Endothelial cell of umbilical vein (primary cell): ENCODE measurements at regions not wholly inside any gene's neighbourhood (a gene's known extent, or its start where the extent isn't known, plus 50 kb on each side); places are given as distances from the start of the nearest gene placed in this dataset.
"Not testable (repeated sequence)": the region's sequence is repeated elsewhere in the genome, so short reads cannot be mapped to it uniquely, and the experiment has no call there.

ENCODE experiments used
- BruUV-seq: library from RNA; stranded (reverse); fragments of 400-500 nt; replicated peaks from 2 replicates; lab custom pipeline; 2021; lab: Mats Ljungman, UMichigan
- CTCF ChIA-PET: fragments of 300-600, 350-600 bp; sonication (Branson Sonifier 250); formaldehyde crosslinking; loops from one replicate; lab custom pipeline; 2021; ENCODE audit warnings: antibody characterized with exemption, inconsistent platforms; lab: Charles Lee
- POLR2A ChIA-PET: fragments of 300-600, 350-600 bp; sonication (Branson Sonifier 250); formaldehyde crosslinking; loops from one replicate; lab custom pipeline; 2021; ENCODE audit warnings: antibody characterized with exemption, inconsistent platforms; lab: Charles Lee
- DNase-seq: peaks from one replicate; pipeline ENCODE4 v3.0.0-alpha.2; 2011; ENCODE audit warnings: low read depth, low spot score
- FAIRE-seq: peaks from 2 replicates; lab custom pipeline; 2011; peaks lifted over from hg19 to GRCh38; lab: Jason Lieb, UNC
- H2AFZ ChIP-seq: 2 replicates; pipeline ENCODE4 v1.6.0; 2012; ENCODE audit warnings: low read depth, low read length, control low read depth, inconsistent platforms
- H3K27ac ChIP-seq: 2 replicates; pipeline ENCODE4 v1.5.1; 2011; ENCODE audit warnings: low read depth, mild to moderate bottlenecking, control low read depth, low read length, moderate library complexity; ENCODE audit not compliant: insufficient read depth
- H3K27me3 ChIP-seq, 2 experiments: 2 replicates each; pipeline versions ENCODE4 v1.6.0 to v1.6.1; 2011; ENCODE audit warnings: low read length in 2 of 2, mixed read lengths in 1 of 2; ENCODE audit not compliant: control insufficient read depth in 2 of 2, insufficient read depth in 2 of 2
- H3K36me3 ChIP-seq, 2 experiments: 2 replicates in 1 of 2; 3 replicates in 1 of 2; pipeline ENCODE4 v1.5.1; 2011; ENCODE audit warnings: low read length in 2 of 2, mild to moderate bottlenecking in 1 of 2, moderate library complexity in 1 of 2; ENCODE audit not compliant: control insufficient read depth in 2 of 2, insufficient read depth in 2 of 2; ENCODE audit errors: extremely low read depth in 1 of 2
- H3K4me1 ChIP-seq: 3 replicates; pipeline ENCODE4 v1.5.1; 2011; ENCODE audit warnings: mild to moderate bottlenecking, low read length; ENCODE audit not compliant: control insufficient read depth, insufficient read depth; ENCODE audit errors: extremely low read depth
- H3K4me2 ChIP-seq: 2 replicates; pipeline ENCODE4 v1.6.1; 2011; ENCODE audit warnings: low read length, control low read depth, mixed read lengths; ENCODE audit not compliant: insufficient read depth
- H3K4me3 ChIP-seq, 3 experiments: fragments of 200-600 bp in 1 of 3; sonication (generic), shearing (Covaris generic) in 1 of 3; replicated peaks in 1 of 3; 2 replicates each; pipeline ENCODE4 v1.5.1; 2011 to 2016; ENCODE audit warnings: control low read depth in 3 of 3, low read length in 3 of 3, mild to moderate bottlenecking in 2 of 3, inconsistent platforms in 1 of 3, low read depth in 1 of 3, moderate library complexity in 1 of 3; ENCODE audit not compliant: insufficient read depth in 1 of 3
- H3K79me2 ChIP-seq: 2 replicates; pipeline ENCODE4 v1.6.0; 2012; ENCODE audit warnings: low read length, inconsistent platforms; ENCODE audit not compliant: control insufficient read depth, insufficient read depth
- H3K9ac ChIP-seq: replicated peaks from 2 replicates; pipeline ENCODE3; 2011; ENCODE audit warnings: low read length, control low read depth; ENCODE audit not compliant: insufficient read depth; ENCODE audit errors: extremely low read depth
- H3K9me1 ChIP-seq: replicated peaks from 3 replicates; pipeline ENCODE4 v1.6.0; 2011; ENCODE audit warnings: mild to moderate bottlenecking, low read length; ENCODE audit not compliant: control insufficient read depth, insufficient read depth; ENCODE audit errors: extremely low read depth
- H3K9me3 ChIP-seq: replicated peaks from 2 replicates; pipeline ENCODE4 v1.5.1; 2012; ENCODE audit warnings: low read length, inconsistent platforms; ENCODE audit not compliant: control insufficient read depth, insufficient read depth
- H4K20me1 ChIP-seq: replicated peaks from 2 replicates; pipeline ENCODE3; 2011; ENCODE audit warnings: mild to moderate bottlenecking, low read length; ENCODE audit not compliant: control insufficient read depth, insufficient read depth; ENCODE audit errors: extremely low read depth
- EZH2 ChIP-seq: IDR thresholded peaks from 2 replicates; pipeline ENCODE4 v1.6.1; 2012; ENCODE audit warnings: borderline replicate concordance, low read depth, mild to moderate bottlenecking, moderate library complexity, low read length, inconsistent platforms; ENCODE audit not compliant: severe bottlenecking
- FOS ChIP-seq: IDR thresholded peaks from 2 replicates; pipeline ENCODE4 v1.6.1; 2011; ENCODE audit warnings: mild to moderate bottlenecking, low read length, moderate library complexity, borderline replicate concordance; ENCODE audit not compliant: insufficient read depth
- GATA2 ChIP-seq: IDR thresholded peaks from 2 replicates; pipeline ENCODE4 v1.7.0; 2011; ENCODE audit warnings: low read depth, mild to moderate bottlenecking, moderate library complexity, mixed read lengths, low read length; ENCODE audit not compliant: insufficient read length, insufficient read depth
- MAX ChIP-seq: IDR thresholded peaks from 2 replicates; pipeline ENCODE4 v1.6.1; 2011; ENCODE audit not compliant: insufficient read depth, insufficient read length
- MYC ChIP-seq: IDR thresholded peaks from one replicate; pipeline ENCODE4 v1.6.1; 2011; ENCODE audit warnings: mild to moderate bottlenecking, low read depth, low read length
- POLR2A ChIP-seq: IDR thresholded peaks from 2 replicates; pipeline ENCODE4 v1.6.1; 2012; ENCODE audit warnings: low read depth, mild to moderate bottlenecking, control low read depth, low read length
- POLR2AphosphoS5 ChIP-seq: IDR thresholded peaks from 2 replicates; pipeline ENCODE4 v1.6.1; 2012; ENCODE audit warnings: low read depth, mild to moderate bottlenecking, control low read depth, low read length, moderate library complexity; ENCODE audit not compliant: insufficient read depth
- dilution Hi-C: fragments of 300-500 bp; cut with MboI; formaldehyde crosslinking; loops from one replicate; pipeline ENCODE4 v1.15.0; 2019; ENCODE audit warnings: low sequenced_read_pairs; ENCODE audit not compliant: extremely low pct_ligation_motif_present
- intact Hi-C: fragments of 100-400 bp; cut with micrococcal nuclease; formaldehyde crosslinking; loops from one replicate; pipeline ENCODE4 v1.10.0; 2022
- TF ChIP-seq, protein P1 (sequence below), 2 donors: IDR thresholded peaks; 1 replicate in 1 of 2; 2 replicates in 1 of 2; pipeline ENCODE4 v1.5.1; 2011; ENCODE audit warnings: low read length in 2 of 2, mild to moderate bottlenecking in 2 of 2, moderate library complexity in 2 of 2, control low read depth in 1 of 2, inconsistent platforms in 1 of 2, low read depth in 1 of 2; ENCODE audit not compliant: insufficient read depth in 1 of 2; ENCODE audit errors: extremely low read depth in 1 of 2

DNA sequence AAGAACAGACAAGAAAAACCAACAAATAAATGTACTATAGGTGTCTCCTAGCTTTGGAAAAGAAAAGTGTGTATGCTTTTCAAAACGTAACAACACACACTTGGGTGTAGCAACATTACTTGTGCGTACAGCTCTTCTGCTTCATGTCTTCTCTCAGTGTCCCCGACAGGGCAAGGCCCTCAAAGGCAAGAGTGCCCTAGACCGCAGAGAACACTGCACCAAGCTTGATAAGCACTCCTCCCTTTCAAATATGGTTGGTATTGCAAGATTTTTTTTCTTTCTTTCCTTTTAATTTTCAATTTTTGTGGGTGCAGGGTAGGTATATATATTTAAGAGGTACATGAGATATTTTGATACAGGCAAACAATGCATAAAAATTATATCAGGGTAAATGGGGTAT, 106.8 kb downstream of the EIF4E start:
- intact Hi-C loops: no loop called here
- Histone ChIP-seq H3K27ac (no peak overlapping the region), H3K9me3 (no peaks in the 10 kb centered on the region), H4K20me1 (no peaks in the 10 kb centered on the region), H3K9ac (no peak overlapping the region), H3K27me3 (no peaks in the 10 kb centered on the region), H3K4me1 (peaks cover 2% of the 10 kb centered on the region), H3K36me3 (no peaks in the 10 kb centered on the region), H3K4me3 (no peak overlapping the region), H2AFZ (no peak overlapping the region), H3K4me2 (no peak overlapping the region), H3K9me1 (no peaks in the 10 kb centered on the region), H3K79me2 (no peaks in the 10 kb centered on the region)
- dilution Hi-C loops: no loop called here
- TF ChIP-seq FOS (no peak), GATA2 (no peak), POLR2AphosphoS5 (no peak), MAX (no peak), EZH2 (no peak), MYC (no peak), POLR2A (no peak)
- TF ChIP-seq, protein P1, sequence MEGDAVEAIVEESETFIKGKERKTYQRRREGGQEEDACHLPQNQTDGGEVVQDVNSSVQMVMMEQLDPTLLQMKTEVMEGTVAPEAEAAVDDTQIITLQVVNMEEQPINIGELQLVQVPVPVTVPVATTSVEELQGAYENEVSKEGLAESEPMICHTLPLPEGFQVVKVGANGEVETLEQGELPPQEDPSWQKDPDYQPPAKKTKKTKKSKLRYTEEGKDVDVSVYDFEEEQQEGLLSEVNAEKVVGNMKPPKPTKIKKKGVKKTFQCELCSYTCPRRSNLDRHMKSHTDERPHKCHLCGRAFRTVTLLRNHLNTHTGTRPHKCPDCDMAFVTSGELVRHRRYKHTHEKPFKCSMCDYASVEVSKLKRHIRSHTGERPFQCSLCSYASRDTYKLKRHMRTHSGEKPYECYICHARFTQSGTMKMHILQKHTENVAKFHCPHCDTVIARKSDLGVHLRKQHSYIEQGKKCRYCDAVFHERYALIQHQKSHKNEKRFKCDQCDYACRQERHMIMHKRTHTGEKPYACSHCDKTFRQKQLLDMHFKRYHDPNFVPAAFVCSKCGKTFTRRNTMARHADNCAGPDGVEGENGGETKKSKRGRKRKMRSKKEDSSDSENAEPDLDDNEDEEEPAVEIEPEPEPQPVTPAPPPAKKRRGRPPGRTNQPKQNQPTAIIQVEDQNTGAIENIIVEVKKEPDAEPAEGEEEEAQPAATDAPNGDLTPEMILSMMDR (IDR thresholded peaks at IDR 0.05; ENCODE audit: extremely low read depth in 1 of 2, insufficient read depth in 1 of 2, low read depth in 1 of 2, low read length in 2 of 2): no peak
- BruUV-seq: no TSS peak
- no peak for FAIRE-seq
- ChIA-PET CTCF (interaction anchor here (1.1 to 2.7 kb wide), 3 partner anchors 10 to 17 kb away, joined by 3 to 6 read pairs (median 4); no protein-coding TSS in a partner anchor), POLR2A (no interaction called here)
- DNase-seq: no peak

- H3K4me3 ChIP-seq, H3K4me2 ChIP-seq, intact Hi-C loops, H3K27me3 ChIP-seq, H3K9ac ChIP-seq, FAIRE-seq, H3K27ac ChIP-seq, H3K9me3 ChIP-seq, H2AFZ ChIP-seq, H3K4me1 ChIP-seq, H3K79me2 ChIP-seq, dilution Hi-C loops, H3K9me1 ChIP-seq, DNase-seq, POLR2A ChIA-PET, H3K36me3 ChIP-seq, H4K20me1 ChIP-seq, BruUV-seq, CTCF ChIA-PET: not testable (repeated sequence)
Observed at GRCh38 chr4:98818116-98818515, 110.8 kb downstream of the EIF4E start.
